GM13977 (cell line): ENCODE measurements at regions not wholly inside any gene's neighbourhood (a gene's known extent, or its start where the extent isn't known, plus 50 kb on each side); places are given as distances from the start of the nearest gene placed in this dataset.

ENCODE experiments used
- DNase-seq: peaks from one replicate; pipeline ENCODE4 v3.0.0; 2012; ENCODE audit warnings: low spot score
- CTCF ChIP-seq: IDR thresholded peaks from 2 replicates; pipeline ENCODE4 v1.5.1; 2012; ENCODE audit warnings: mild to moderate bottlenecking, control low read depth; ENCODE audit not compliant: insufficient read depth; ENCODE audit errors: extremely low read depth, missing control alignments
- in situ Hi-C: fragments of 300-500 bp; cut with MboI; formaldehyde crosslinking; loops from one replicate; pipeline ENCODE4 v1.12.0; 2022; ENCODE audit warnings: low sequenced_read_pairs, low pct_unique_long_range_greater_than_20kb, mixed read lengths, inconsistent platforms; ENCODE audit not compliant: unreplicated experiment

GRCh38 chr2:239729151-239729550 is 296.0 kb downstream of the NDUFA10 start:
- DNase-seq = no peak
- in situ Hi-C loops = no loop called here
- TF ChIP-seq CTCF = no peak

GRCh38 chr2:239728751-239729150 is 296.4 kb downstream of the NDUFA10 start:
- in situ Hi-C loops = no loop called here
- TF ChIP-seq CTCF = no peak
- DNase-seq = no peak

- in situ Hi-C loops = no loop called here
- no peak for DNase-seq
- TF ChIP-seq CTCF = no peak
These were observed 297.2 kb downstream of the NDUFA10 start for GRCh38 chr2:239727776-239728600.

- DNase-seq = no peak
- in situ Hi-C loops = no loop called here
- no peak for TF ChIP-seq CTCF
These were observed 297.9 kb downstream of the NDUFA10 start for GRCh38 chr2:239727182-239727775.

- in situ Hi-C loops = no loop called here
- no peak for TF ChIP-seq CTCF
- DNase-seq = no peak
These were observed 298.4 kb downstream of the NDUFA10 start for GRCh38 chr2:239726631-239727181.

- DNase-seq = no peak
- no peak for TF ChIP-seq CTCF
- in situ Hi-C loops = no loop called here
These were observed 299.0 kb downstream of the NDUFA10 start for GRCh38 chr2:239726091-239726591.
